Nephron progenitor cell (in vitro differentiated cells): ENCODE measurements at regions not wholly inside any gene's neighbourhood (a gene's known extent, or its start where the extent isn't known, plus 50 kb on each side); places are given as distances from the start of the nearest gene placed in this dataset.

ENCODE experiments used
- DNase-seq: peaks from one replicate; pipeline ENCODE4 v3.0.0; 2021
- H3K27ac Mint-ChIP-seq: 2 replicates; pipeline ENCODE4 v1.8.0; 2021; ENCODE audit warnings: mild to moderate bottlenecking, moderate library complexity, mixed read lengths
- H3K27me3 Mint-ChIP-seq: 2 replicates; pipeline ENCODE4 v1.8.0; 2021; ENCODE audit warnings: mild to moderate bottlenecking, low read depth, mixed read lengths; ENCODE audit not compliant: poor library complexity
- H3K36me3 Mint-ChIP-seq: 2 replicates; pipeline ENCODE4 v1.8.0; 2021; ENCODE audit warnings: low read depth, mixed read lengths
- H3K4me1 Mint-ChIP-seq: 2 replicates; pipeline ENCODE4 v1.8.0; 2021; ENCODE audit warnings: mixed read lengths
- H3K4me3 Mint-ChIP-seq: 2 replicates; pipeline ENCODE4 v1.8.0; 2021; ENCODE audit warnings: mild to moderate bottlenecking, moderate library complexity, mixed read lengths
- H3K9me3 Mint-ChIP-seq: 2 replicates; pipeline ENCODE4 v1.8.0; 2021; ENCODE audit warnings: mild to moderate bottlenecking, moderate library complexity, mixed read lengths
- TF ChIP-seq, protein P1 (sequence below): fragments of 200-600 bp; sonication (generic); IDR thresholded peaks from 2 replicates; pipeline ENCODE4 v1.5.0; 2021; ENCODE audit warnings: antibody characterized with exemption

GRCh38 chrX:10288373-10288975 is 131.7 kb downstream of the CLCN4 start:
- H3K27me3 Mint-ChIP-seq = peaks cover 7% of the 10 kb centered on the region
- TF ChIP-seq, protein P1, sequence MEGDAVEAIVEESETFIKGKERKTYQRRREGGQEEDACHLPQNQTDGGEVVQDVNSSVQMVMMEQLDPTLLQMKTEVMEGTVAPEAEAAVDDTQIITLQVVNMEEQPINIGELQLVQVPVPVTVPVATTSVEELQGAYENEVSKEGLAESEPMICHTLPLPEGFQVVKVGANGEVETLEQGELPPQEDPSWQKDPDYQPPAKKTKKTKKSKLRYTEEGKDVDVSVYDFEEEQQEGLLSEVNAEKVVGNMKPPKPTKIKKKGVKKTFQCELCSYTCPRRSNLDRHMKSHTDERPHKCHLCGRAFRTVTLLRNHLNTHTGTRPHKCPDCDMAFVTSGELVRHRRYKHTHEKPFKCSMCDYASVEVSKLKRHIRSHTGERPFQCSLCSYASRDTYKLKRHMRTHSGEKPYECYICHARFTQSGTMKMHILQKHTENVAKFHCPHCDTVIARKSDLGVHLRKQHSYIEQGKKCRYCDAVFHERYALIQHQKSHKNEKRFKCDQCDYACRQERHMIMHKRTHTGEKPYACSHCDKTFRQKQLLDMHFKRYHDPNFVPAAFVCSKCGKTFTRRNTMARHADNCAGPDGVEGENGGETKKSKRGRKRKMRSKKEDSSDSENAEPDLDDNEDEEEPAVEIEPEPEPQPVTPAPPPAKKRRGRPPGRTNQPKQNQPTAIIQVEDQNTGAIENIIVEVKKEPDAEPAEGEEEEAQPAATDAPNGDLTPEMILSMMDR = no peak
- no peak overlapping the region for H3K4me3 Mint-ChIP-seq
- no peak overlapping the region for H3K27ac Mint-ChIP-seq
- peaks cover 39% of the 10 kb centered on the region for H3K9me3 Mint-ChIP-seq
- H3K4me1 Mint-ChIP-seq = no peaks in the 10 kb centered on the region
- DNase-seq = no peak
- no peaks in the 10 kb centered on the region for H3K36me3 Mint-ChIP-seq

GRCh38 chrX:10296576-10296975 is 139.8 kb downstream of the CLCN4 start:
- H3K27ac Mint-ChIP-seq = no peak overlapping the region
- H3K9me3 Mint-ChIP-seq = peaks cover 43% of the 10 kb centered on the region
- H3K27me3 Mint-ChIP-seq = peaks cover 2% of the 10 kb centered on the region
- no peak for DNase-seq
- TF ChIP-seq, protein P1 = no peak
- H3K4me3 Mint-ChIP-seq = no peak overlapping the region
- H3K4me1 Mint-ChIP-seq = no peaks in the 10 kb centered on the region
- H3K36me3 Mint-ChIP-seq = no peaks in the 10 kb centered on the region

DNA sequence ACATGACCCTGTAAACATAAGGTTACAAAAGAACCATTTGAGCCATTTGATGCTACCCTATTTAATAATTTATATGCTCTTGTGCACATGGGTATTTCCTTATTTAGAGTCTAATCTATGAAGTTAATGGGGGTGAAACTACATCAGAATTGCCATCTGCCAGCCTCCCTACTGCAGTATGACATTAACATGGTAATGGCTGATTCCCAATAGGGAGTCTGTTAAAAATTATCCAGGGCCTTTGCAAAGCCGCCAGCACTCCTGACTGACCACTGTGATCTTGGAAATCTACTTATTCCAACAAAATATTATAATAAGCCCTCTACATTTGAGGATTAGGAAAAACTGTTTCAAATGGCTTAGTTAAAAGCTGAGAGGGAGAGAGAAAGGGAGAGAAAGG is 153.7 kb downstream of the CLCN4 start:
- H3K27me3 Mint-ChIP-seq = no peaks in the 10 kb centered on the region
- TF ChIP-seq, protein P1 = no peak
- H3K4me3 Mint-ChIP-seq = no peak overlapping the region
- no peaks in the 10 kb centered on the region for H3K36me3 Mint-ChIP-seq
- peaks cover 30% of the 10 kb centered on the region for H3K9me3 Mint-ChIP-seq
- DNase-seq = no peak
- H3K4me1 Mint-ChIP-seq = no peaks in the 10 kb centered on the region
- peak overlapping the region; percentile 37 for H3K27ac Mint-ChIP-seq

DNA sequence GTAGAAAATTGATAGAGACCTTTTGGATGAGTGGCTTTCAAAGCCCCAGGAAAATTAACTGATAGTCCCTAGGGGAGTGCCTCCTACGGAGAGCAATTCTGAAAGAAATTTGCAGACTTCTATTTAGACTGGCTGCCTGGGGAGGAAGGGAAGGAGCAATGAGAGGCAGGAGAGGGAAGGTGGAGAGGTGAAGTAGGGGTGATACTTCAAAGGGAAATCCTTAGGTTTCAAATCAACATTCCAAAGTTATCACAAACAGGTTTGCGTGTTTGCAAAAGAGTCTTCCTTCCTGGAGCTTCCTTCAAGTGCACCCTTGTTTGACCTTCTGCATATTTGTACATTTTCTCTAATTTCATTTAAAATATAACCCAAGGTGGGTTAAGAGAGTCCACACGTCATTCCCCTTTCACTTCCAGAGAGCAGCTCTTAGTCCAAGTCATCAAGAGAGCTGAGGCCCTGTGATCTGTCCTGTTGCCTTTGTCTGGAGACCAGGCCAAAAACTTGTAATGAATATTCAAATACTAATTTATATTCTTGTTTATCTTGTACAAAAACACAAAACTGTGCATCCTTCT is 157.8 kb downstream of the CLCN4 start:
- Mint-ChIP-seq H3K9me3 (peaks cover 37% of the 10 kb centered on the region), H3K36me3 (no peaks in the 10 kb centered on the region), H3K4me3 (no peak overlapping the region), H3K27me3 (peaks cover 5% of the 10 kb centered on the region), H3K27ac (no peak overlapping the region), H3K4me1 (no peaks in the 10 kb centered on the region)
- TF ChIP-seq, protein P1 = no peak
- no peak for DNase-seq

DNA sequence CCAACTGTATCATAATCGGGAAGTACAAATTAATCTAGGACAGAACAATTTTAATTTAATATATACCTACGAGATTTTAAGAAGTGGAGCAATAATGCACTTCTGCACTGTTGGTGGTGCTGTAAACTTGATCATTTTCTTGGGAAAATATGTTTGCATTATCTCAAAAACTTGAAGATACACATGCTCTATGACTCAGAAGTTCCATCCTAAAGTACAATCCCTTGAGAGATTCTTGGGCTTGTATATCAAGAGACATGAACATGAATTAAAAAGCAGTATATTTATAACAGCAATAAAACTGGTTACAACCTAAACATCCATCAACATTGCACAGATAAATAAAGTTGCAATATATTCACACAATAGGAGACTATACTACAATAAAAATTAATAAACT is 168.8 kb downstream of the CLCN4 start:
- Mint-ChIP-seq H3K9me3 (peaks cover 24% of the 10 kb centered on the region), H3K27ac (no peak overlapping the region), H3K36me3 (no peaks in the 10 kb centered on the region), H3K4me1 (peaks cover 5% of the 10 kb centered on the region), H3K27me3 (peaks cover 3% of the 10 kb centered on the region), H3K4me3 (no peak overlapping the region)
- no peak for DNase-seq
- TF ChIP-seq, protein P1 = no peak

DNA sequence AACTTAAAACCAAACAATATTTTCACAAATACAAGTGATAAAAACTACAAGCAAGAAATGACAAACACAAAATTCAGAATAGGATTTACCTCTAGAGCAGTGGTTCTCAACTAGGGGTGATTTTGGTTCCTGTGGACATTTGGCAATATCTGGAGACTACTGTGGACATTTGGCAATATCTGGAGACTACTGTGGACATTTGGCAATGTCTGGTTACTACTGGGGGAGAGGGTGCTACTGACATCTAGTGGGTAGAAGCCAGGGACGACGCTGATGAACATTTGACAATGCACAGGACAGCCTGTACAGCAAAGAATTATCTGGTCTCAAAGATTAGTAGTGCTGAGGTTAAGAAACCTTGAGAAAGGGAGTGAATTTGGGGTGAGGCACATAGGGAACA is 169.8 kb downstream of the CLCN4 start:
- Mint-ChIP-seq H3K4me3 (no peak overlapping the region), H3K27me3 (peaks cover 3% of the 10 kb centered on the region), H3K36me3 (no peaks in the 10 kb centered on the region), H3K9me3 (peaks cover 30% of the 10 kb centered on the region), H3K4me1 (peaks cover 5% of the 10 kb centered on the region), H3K27ac (no peak overlapping the region)
- DNase-seq = no peak
- TF ChIP-seq, protein P1 = no peak
